ENCODE measurements at regions not wholly inside any gene's neighbourhood (a gene's known extent, or its start where the extent isn't known, plus 50 kb on each side); places are given as distances from the start of the nearest gene placed in this dataset.
"Not testable (repeated sequence)": the region's sequence is repeated elsewhere in the genome, so short reads cannot be mapped to it uniquely, and the experiment has no call there.

- DNase-seq = no peak
Observed at GRCh38 chr14:40219032-40219431, 786.8 kb upstream of the FBXO33 start.

GRCh38 chr14:40218282-40218941 lies 786.2 kb upstream of the FBXO33 start:
- no peak for DNase-seq

DNA sequence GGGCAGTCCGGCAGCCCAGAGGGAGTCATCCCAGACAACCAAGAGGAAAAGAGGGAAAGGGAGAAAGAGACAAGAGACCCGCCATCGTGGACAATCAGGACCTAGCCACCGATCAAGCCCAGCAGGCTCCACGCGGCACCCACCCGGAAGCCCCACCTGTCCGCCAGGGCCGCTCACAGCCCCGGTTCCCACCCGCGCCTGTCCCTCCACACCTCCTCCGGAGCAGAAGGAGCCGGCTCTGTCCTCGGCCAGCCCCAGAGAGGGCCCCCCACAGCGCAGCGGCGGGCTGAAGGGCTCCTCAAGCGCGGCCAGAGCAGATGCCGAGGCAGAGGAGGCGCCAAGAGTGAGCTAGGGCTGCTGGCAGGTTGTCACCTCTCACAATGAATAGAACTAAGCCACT lies 784.7 kb upstream of the FBXO33 start:
- no peak for DNase-seq

GRCh38 chr14:40216408-40216807 lies 784.2 kb upstream of the FBXO33 start:
- not testable (repeated sequence) for DNase-seq

GRCh38 chr14:40213701-40214100 lies 781.5 kb upstream of the FBXO33 start:
- no peak for DNase-seq

GRCh38 chr14:40204441-40205175 lies 772.4 kb upstream of the FBXO33 start:
- no peak for DNase-seq

GRCh38 chr14:40199101-40199500 lies 766.9 kb upstream of the FBXO33 start:
- DNase-seq = no peak

DNA sequence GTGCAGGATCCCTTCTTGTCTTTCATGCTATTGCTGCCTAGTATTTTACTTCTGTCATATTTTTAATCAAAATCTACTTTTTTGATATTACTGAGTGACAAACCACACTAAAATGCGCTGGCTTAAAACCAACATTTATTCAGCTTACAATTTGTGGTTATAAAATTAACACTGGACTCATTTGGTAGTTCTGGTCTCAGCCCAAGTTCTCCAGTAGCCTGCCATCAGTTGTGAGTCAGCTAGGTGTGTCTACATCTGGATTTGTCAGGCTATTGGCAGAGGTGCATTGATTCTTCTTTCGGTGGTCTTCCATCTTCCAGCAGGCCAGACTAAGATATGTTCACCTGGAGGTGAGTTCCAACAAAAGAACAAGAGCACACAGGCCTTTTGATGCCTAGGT lies 765.1 kb upstream of the FBXO33 start:
- no peak for DNase-seq

DNA sequence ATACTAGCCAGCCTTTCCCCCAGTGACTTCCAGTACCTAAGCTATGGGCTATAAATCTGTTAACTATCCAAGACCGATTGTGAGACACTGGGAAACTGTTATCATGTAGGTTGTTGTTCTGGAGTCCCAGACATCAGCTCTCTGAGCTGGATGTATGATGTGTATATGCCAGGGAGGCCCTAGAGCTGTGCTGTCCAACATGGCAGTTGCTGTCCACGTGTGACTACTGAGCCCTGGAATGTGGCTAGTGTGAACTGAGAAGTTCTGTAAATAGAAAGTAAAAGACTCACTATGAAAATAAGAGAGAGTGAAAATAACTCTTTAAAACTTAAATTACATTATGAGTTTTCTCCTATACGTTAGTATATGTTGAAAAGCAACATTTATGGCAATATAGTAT lies 755.8 kb upstream of the FBXO33 start:
- DNase-seq = no peak

- DNase-seq = no peak
Observed at GRCh38 chr14:40164083-40164482, 731.9 kb upstream of the FBXO33 start.

DNA sequence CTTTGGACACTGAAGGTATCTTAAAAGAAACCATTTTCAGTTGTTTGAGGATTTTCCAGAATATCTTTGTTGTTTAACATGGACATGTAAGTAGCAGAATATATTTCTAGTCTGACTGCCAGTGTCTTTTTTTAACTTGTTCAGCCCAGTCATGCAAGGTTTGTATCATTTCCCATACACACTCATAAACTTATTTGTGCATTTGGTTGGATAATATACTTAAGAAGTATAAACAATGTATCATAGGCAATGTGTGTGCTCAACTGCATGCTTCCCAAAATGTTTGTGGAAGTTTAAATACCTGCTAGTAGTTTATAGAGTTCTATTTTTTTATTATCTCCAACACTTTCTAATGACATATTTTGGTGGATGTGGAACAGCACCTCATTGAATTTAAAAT lies 707.4 kb upstream of the FBXO33 start:
- DNase-seq = no peak

DNA sequence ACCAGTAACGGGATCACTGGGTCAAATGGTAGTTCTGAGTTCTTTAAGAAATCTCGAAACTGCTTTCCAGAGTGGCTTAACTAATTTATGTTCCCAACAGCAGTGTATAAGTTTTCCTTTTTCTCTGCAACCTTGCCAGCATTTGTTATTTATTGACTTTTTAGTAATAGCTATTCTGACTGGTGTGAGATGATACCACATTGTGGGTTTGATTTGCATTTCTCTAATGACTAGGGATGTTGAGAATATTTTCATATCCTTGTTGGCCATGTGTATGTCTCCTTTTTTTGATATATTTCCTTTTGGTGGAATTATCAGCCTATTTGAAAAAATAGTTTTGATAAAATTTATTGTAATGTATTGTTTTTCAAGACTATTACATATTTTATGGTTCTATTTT lies 701.2 kb upstream of the FBXO33 start:
- DNase-seq = no peak

- DNase-seq = no peak
Observed at GRCh38 chr14:40129159-40129558, 696.9 kb upstream of the FBXO33 start.

GRCh38 chr14:40123816-40124215 lies 691.6 kb upstream of the FBXO33 start:
- DNase-seq = no peak

DNA sequence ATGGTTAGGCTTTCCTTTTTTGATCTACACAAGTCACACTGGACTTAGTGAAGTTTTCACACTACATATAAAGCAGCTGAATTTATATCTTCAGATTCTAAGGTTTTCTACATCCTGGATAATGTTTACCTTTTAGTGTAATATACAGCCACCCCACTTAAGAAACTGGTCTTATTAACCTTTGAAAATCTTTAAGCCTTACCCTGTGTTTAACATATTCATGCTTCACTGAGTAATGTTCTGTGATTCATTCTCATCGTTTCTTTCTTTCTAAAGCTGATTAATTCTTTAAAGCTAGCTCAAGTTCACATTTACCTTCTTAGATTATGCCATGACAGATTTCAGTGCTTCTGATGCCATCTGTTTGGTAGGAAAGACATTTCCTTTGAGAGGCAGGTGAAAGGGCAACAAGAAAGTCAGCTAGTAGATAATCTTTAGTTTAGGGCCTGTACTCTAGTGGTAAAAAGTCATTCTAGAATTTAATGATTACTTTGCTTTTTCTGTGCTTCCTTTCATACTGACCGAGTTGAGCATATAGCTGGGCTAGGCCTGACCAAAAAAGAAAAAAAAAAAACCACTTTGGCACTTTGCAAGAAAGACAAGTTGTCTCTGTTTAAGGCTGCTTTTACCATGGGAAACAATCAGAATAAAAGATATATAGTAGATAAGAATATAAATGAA lies 690.9 kb upstream of the FBXO33 start:
- no peak for DNase-seq

DNA sequence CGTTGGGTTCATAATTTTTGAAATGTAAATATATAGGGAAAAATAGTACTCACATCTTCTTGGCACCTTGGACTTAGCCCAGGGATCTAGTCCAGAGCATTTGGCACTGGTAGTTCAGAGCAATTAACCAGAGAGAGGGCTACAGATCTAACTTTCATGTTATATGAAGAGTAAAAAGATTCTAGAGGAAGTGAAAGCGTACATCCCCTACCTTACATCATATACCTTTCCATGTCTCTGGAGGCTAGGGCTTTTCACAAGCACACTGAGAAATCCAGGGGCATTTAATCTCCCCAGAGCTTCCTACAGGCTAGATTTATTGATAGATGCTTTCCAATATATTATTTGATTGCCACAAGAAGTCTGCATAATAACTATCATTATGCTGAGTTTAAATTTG lies 687.5 kb upstream of the FBXO33 start:
- DNase-seq = no peak

DNA sequence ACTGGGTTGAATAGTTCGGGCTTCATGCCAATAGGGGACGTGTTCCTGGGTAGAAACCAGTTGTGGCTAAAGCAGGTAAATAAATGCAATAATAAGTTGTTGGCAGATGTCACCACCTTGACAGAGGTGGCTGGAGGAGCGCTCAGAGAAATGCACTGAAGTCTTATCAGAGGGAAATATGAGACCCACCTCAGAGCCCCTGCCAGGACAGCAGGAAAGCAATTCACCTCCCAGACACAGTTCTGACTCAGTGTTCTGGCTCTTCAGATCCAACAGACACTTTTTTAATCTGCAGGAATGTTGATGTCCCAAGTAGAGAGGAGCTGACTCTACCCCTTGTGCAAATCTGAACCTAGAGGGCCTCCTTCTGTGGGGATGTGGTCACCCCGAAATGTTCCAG lies 687.1 kb upstream of the FBXO33 start:
- DNase-seq = no peak

- no peak for DNase-seq
Observed at GRCh38 chr14:40115583-40115982, 683.4 kb upstream of the FBXO33 start.

GRCh38 chr14:40113671-40114070 lies 681.4 kb upstream of the FBXO33 start:
- DNase-seq = no peak

DNA sequence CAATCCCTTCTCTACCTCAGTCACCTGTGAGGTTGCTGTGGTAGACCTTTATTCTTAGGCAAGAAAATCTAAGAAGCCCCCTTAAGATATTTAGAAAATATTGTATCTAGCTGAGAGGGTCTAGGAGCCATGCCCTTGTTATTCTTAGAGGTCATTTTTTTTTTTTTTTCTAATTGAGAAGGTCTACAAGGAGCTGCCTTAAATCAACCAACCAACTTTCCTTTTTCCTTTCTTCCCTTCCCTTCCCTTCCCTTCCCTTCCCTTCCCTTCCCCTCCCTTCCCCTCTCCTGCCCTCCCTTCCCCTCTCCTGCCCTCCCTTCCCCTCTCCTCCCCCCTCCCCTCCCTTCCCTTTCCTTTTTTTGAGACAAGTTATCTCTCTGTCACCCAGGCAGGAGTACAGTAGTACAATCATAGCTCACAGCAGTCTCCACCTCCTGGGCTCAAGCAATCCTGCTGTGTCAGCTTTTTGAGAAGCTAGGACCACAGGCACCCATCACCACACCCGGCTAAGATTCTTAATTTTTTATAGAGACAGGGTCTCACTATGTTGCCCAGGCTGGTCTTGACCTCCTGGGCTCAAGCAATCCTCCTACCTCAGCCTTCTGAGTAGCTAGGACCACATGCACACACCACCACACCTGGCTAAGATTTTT lies 668.4 kb upstream of the FBXO33 start:
- DNase-seq = no peak

GRCh38 chr14:40099316-40099715 lies 667.1 kb upstream of the FBXO33 start:
- no peak for DNase-seq

- DNase-seq = no peak
Observed at GRCh38 chr14:40098468-40098867, 666.2 kb upstream of the FBXO33 start.

DNA sequence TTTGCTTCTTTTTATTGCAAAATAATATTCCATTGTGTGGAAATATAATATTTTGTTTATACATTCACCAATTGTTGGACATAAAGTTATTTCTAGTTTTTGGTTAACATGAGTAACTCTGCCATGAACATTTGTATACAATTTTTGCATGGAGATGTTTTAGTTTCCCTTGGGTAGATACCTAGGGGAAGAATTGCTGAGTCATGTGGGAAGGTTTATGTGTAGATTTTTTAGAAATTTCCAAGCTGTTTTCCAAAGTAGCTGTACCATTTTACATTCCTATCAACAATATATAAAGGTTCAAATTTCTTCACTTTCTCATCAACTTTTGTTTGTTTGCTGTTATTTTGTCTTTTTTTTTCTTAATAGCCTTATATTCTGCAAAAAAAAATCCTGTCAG lies 664.7 kb upstream of the FBXO33 start:
- DNase-seq = no peak

- no peak for DNase-seq
Observed at GRCh38 chr14:40093800-40094199, 661.6 kb upstream of the FBXO33 start.
